Suprapubic skin (tissue), 4 donors: ENCODE measurements at regions not wholly inside any gene's neighbourhood (a gene's known extent, or its start where the extent isn't known, plus 50 kb on each side); places are given as distances from the start of the nearest gene placed in this dataset.

Source experiments
- POLR2A ChIP-seq, 2 donors: fragments of 450-650 bp; IDR thresholded peaks; one replicate each; pipeline ENCODE4 v1.6.1; 2017; ENCODE audit warnings: antibody characterized with exemption in 2 of 2, mild to moderate bottlenecking in 2 of 2, moderate library complexity in 2 of 2
- POLR2AphosphoS5 ChIP-seq, 3 donors: sonication (generic); formaldehyde crosslinking; IDR thresholded peaks; one replicate each; pipeline ENCODE4 v1.6.1; 2017; ENCODE audit warnings: antibody characterized with exemption in 3 of 3
- TF ChIP-seq, protein P1 (sequence below), 2 donors: fragments of 200-600 bp in 1 of 2; fragments of 450-650 bp in 1 of 2; sonication (generic) in 1 of 2; IDR thresholded peaks; one replicate each; pipeline ENCODE4 v1.5.1; 2016 to 2019; ENCODE audit warnings: antibody characterized with exemption in 2 of 2, mild to moderate bottlenecking in 1 of 2, moderate library complexity in 1 of 2

DNA sequence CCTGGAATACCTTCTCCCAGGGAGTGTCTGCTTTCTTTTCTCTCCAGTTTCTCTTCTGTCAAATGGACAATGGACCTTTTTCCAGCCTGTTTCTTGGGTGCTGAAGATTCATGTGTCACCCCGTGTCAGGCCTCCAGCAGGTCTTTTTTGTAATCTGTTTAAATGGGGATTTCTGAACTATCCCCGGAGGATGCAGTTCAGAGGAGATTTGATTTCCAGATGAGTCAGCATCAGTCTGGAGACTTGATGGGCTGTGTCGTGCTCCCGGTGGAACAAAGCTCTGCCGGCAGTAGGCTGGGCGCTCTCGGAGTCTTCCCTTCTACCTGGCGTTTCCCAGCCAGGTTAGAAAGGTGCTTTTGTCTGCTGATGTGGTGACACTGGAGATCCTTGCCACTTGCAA, 440.6 kb downstream of the HS3ST3B1 start:
- TF ChIP-seq, protein P1, sequence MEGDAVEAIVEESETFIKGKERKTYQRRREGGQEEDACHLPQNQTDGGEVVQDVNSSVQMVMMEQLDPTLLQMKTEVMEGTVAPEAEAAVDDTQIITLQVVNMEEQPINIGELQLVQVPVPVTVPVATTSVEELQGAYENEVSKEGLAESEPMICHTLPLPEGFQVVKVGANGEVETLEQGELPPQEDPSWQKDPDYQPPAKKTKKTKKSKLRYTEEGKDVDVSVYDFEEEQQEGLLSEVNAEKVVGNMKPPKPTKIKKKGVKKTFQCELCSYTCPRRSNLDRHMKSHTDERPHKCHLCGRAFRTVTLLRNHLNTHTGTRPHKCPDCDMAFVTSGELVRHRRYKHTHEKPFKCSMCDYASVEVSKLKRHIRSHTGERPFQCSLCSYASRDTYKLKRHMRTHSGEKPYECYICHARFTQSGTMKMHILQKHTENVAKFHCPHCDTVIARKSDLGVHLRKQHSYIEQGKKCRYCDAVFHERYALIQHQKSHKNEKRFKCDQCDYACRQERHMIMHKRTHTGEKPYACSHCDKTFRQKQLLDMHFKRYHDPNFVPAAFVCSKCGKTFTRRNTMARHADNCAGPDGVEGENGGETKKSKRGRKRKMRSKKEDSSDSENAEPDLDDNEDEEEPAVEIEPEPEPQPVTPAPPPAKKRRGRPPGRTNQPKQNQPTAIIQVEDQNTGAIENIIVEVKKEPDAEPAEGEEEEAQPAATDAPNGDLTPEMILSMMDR (IDR thresholded peaks at IDR 0.05), result no peak
- TF ChIP-seq POLR2AphosphoS5 (IDR thresholded peaks at IDR 0.05) (no peak), POLR2A (IDR thresholded peaks at IDR 0.05) (no peak)
